NAMALWA (cell line): ENCODE measurements at regions not wholly inside any gene's neighbourhood (a gene's known extent, or its start where the extent isn't known, plus 50 kb on each side); places are given as distances from the start of the nearest gene placed in this dataset.
"Not testable (repeated sequence)": the region's sequence is repeated elsewhere in the genome, so short reads cannot be mapped to it uniquely, and the experiment has no call there.

Experiments used
- DNase-seq: peaks from one replicate; pipeline ENCODE4 v3.0.0-alpha.2; 2015; ENCODE audit warnings: low spot score

GRCh38 chr1:201726700-201727099, 102.3 kb upstream of the IPO9 start:
- DNase-seq = no peak

DNA sequence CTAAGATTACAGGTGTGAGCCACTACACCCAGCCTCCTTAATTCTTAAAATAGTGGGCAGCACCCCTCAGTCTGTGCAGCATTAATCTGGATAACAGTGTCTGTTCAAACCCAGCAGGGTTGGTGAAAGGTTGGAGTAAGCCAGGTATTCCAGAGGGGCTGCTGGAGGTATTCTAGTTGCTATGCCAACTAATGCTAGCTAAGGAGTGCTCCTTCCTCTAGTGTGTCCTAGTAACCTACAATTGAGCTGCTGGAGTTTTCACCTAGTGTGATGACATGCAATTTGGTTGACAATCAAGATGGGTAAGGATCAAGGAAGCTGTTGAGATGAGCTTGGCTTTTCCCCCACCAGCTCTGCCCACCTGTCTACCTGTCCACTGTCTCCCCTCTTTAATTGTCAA, 100.2 kb upstream of the IPO9 start:
- no peak for DNase-seq

DNA sequence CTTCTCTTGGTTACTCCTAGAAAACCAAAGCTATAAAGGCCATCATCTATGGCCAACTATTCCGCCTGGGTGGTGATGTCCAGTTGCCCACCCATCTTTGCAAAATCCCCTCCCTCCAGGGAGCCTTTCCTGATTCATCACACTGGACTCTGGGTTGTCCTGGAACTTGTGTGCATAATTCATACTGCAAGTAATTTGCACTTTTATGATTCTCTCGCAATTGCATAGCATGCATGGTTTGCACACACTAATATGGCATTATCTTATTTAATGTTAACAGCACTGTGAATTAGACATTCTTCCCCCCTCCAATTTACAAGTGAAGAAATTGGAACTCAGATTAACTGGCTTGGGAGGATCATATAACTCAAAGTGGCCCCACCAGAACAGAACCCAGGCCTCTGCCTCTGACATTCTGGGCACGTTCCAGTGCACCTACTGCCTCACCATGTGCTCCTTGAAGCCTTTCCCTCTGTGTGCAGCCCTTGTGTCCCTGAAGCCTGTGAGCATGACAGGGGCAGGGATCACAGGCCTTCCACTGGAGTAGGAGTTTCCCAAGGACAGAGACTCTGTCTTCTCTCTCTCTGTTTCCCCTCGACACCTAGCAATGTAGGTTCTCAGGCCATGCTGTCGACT, 98.9 kb upstream of the IPO9 start:
- DNase-seq = no peak

DNA sequence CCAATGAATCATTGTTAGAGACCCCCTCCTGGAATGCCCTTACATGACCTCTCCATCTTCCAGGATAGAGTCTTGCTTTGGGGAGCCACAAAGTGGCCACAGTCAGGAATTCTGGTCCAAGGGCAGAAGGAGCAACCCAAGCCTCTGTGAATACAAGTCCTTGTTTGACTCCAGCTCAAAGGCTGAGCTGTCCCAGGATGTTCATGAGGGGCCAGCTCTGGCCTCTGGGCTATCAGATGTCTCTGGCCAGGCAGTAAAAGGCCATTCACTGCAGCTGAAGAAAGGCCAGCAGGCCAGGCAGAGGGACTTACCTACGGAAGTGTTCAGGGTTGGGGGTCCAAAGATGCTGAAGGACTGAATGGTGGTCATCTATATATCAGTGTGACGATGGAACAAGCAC, 98.3 kb upstream of the IPO9 start:
- no peak for DNase-seq

- no peak for DNase-seq
Measured at GRCh38 chr1:201731142-201731541, 97.8 kb upstream of the IPO9 start.

- DNase-seq = no peak
Measured at GRCh38 chr1:201731592-201731991, 97.4 kb upstream of the IPO9 start.

DNA sequence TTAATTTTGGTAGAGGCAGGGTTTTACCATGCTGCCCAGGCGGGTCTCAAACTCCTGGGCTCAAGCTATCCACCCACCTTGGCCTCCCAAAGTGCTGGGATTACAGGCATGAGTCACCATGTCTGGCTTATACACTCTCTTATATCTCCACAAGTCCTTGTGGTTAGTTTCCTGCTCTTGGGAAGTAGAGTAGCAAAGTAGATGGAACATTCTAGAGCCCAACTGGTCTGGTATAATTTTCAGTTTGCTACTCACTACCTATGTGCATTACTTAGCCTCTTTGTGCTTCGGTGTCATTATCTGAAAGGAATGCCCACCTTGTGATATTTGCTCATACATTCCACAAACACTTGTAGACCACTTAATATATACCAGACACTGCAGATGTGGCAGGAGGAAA, 96.6 kb upstream of the IPO9 start:
- no peak for DNase-seq

DNA sequence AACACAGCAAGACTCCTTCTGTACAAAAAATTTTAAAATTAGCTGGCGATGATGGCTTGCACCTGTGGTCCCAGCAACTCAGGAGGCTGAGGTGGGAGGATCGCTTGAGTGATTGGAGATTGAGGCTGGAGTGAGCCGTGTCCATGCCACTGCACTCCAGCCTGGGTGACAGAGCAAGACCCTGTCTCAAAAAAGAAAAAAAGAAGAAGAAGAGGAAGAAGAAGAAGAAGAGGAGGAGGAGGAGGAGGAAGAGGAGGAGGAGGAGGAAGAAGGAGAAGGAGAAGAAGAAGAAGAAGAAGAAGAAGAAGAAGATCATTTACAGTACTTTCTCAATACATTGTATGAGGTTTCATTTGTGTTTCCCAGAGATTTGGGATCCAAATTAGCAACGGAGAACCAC, 94.7 kb upstream of the IPO9 start:
- DNase-seq = not testable (repeated sequence)

- no peak for DNase-seq
Measured at GRCh38 chr1:201734786-201735185, 94.2 kb upstream of the IPO9 start.

GRCh38 chr1:201736707-201737320, 92.1 kb upstream of the IPO9 start:
- DNase-seq = peak; percentile 53

DNA sequence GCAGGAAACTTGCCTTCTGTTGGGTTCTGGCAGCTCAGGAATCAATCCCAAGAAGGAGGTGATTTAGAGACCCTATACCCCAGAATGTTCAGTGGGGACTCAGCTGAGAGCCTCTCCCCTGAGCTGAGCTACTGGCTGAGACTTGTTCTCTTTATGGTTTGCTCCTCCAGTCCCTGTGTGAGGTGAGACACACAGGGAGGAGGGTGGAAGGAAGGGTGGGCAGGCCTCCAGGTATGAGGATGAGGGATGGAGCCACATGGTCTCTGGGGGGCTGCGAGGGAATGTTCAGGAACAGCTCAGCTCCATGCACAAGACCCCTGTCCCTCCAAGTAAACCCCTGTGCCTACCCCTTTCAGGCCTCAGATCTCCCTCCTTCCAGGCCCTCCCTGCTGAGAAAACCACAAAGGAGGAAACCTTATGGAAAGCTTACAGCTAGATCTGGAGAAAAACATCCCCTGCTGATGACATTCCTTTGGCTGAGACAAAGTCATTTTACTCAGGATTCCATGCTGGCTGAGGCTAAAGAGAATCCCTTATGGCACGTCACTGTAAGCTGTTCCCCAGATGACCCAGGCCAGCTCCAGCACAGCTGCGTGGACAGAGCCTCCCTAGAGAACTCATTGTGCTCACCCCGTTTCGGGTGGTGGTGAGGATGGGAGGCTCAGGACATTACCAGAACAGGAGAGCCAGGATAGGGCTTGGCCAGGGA, 91.5 kb upstream of the IPO9 start:
- DNase-seq = no peak

DNA sequence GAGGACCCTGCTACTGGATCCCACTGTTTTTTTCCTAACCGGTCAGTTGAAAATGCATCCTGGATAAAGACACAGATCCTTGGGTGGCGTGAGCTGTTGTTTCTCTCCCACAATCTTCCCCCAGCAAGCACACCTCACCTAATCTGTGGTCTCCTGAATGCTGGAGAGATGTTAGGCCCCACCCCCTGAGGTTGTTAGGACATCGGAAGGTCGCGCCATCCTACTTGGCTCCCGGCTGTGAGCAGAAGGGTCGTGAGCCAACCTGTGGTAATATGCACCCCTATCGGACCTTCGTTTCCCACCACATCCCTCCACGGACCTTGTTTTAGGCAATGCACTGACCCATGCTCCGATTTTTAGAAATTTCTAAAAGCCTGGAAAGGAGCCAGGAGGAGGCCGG, 89.9 kb upstream of the IPO9 start:
- DNase-seq = no peak

DNA sequence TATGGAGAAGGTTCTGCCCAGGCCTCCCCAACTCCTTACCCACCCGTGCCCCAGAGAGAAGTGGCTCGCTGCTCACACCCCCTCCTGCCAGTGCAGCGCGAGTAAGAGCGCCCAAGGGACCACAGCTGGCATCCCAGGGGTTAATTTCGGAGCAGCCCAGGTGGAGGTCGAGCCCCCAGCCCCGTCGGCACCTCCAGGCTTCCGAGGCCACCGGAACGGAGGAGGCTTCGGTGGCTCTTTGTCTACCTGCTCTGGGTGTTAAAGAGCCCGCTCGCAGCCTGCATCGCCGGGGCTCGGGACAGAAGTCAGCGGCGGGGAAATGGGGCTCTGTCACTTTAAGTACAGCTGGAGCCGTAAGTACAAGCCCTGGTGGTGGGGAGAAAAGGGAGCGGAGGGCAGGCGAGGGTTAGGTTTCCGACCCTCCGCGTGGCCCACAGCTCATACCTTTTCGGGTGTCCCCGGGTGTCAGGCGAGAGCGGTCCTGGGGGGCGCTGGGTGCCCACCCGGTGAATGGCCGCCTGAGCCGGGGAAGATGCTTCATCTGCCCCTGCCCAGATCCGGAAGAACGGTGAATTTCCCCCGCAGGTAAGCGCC, 89.4 kb upstream of the IPO9 start:
- peak; percentile 65 for DNase-seq

DNA sequence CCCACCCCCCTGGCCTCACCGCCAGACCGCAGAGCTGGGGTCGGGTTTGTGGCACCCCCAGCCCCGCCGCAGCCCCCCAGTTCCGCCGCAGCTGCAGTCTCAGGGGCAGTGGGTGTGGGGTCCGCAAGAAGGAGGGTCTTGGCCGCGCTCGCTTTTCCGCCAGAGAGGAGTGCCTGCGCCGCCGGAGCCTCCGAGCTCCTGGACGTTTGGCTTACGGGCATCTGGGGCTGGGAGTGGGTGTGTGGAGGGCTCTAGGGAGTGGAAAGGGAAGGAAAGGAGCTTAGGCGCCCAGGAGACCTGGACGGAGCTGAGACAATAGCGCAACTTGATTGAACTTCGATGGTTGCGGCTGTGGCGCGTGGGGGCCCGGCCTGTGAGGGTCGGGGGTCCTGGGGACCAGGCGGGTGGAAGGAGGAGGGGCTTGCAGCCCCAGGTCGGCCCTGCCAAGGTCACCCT, 88.8 kb upstream of the IPO9 start:
- DNase-seq = no peak

GRCh38 chr1:201740670-201741111, 88.3 kb upstream of the IPO9 start:
- peak; percentile 33 for DNase-seq

- DNase-seq = no peak
Measured at GRCh38 chr1:201741763-201742342, 87.1 kb upstream of the IPO9 start.

GRCh38 chr1:201742476-201742875, 86.5 kb upstream of the IPO9 start:
- DNase-seq = no peak

DNA sequence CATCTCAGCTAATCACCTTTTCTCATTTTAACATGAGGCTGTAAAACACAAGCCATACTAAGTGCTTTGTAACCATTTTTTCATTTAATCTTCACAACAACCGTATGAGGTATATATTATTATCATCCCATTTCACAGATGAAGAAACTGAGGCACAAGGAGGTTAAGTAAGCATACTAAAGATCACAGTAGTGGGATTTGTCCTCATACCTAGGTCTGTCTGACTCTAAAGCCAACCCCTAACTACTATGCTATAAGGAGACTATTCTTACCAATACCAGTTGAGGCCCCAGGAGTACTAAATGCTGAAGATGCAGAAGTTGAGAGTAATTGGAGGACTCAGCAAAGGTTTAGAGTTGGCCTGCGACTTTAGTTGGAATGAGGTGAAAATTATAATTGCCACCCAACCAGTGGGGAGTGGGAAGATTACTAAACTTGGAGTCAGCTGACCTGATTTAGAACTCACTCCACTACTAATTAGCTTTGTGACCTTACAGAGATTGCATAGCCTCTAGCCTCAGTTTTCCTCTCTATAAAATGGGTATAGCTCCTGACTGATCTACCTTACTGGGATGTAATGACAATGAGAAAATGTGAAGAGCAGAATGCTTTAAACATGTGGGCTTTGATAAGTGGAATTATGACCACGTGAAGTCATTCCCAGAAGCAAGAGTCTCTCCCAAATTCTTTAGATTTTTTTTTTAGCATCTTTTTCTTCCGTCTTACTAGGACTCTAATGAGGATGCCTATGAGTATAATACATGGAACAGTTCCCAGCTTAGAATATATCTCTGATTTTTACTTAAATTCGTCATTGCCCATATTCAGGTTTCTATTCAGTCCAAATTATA, 85.8 kb upstream of the IPO9 start:
- no peak for DNase-seq

- no peak for DNase-seq
Measured at GRCh38 chr1:201745023-201745422, 83.9 kb upstream of the IPO9 start.

- DNase-seq = no peak
Measured at GRCh38 chr1:201746156-201746555, 82.8 kb upstream of the IPO9 start.

DNA sequence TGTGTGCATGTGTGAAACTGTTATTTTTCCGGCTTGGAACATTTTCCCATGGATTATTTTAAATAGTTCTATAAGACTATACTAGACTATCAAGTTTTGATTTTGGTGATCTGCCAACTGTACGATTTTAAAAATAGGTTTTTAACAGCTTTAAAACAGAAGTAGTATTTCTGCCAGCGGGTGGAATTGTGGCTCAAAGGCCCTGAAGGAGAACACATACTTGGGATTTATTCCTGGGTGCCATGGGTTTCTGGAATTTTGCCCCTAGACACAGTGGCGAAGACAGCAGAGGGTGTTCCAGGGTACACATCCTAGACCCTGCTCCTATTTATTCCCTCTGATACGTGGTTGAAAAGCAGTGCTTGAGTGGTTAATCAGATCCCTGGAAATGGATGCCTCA, 81.7 kb upstream of the IPO9 start:
- DNase-seq = no peak

GRCh38 chr1:201748335-201748734, 80.6 kb upstream of the IPO9 start:
- DNase-seq = no peak
